Osteocyte (in vitro differentiated cells): ENCODE measurements at regions not wholly inside any gene's neighbourhood (a gene's known extent, or its start where the extent isn't known, plus 50 kb on each side); places are given as distances from the start of the nearest gene placed in this dataset.

Source experiments
- DNase-seq: peaks from one replicate; pipeline ENCODE4 v3.0.0; 2021; ENCODE audit warnings: mixed read lengths; ENCODE audit not compliant: unreplicated experiment; ENCODE audit errors: extremely low spot score
- H3K27ac Mint-ChIP-seq: one replicate; pipeline ENCODE4 v1.8.0; 2021; ENCODE audit warnings: mild to moderate bottlenecking, mixed read lengths; ENCODE audit not compliant: unreplicated experiment
- H3K27me3 Mint-ChIP-seq: one replicate; pipeline ENCODE4 v1.8.0; 2021; ENCODE audit warnings: mixed read lengths; ENCODE audit not compliant: unreplicated experiment
- H3K36me3 Mint-ChIP-seq: one replicate; pipeline ENCODE4 v1.8.0; 2021; ENCODE audit warnings: mixed read lengths; ENCODE audit not compliant: unreplicated experiment
- H3K4me1 Mint-ChIP-seq: one replicate; pipeline ENCODE4 v1.8.0; 2021; ENCODE audit warnings: mixed read lengths; ENCODE audit not compliant: unreplicated experiment
- H3K4me3 Mint-ChIP-seq: one replicate; pipeline ENCODE4 v1.8.0; 2021; ENCODE audit warnings: mild to moderate bottlenecking, moderate library complexity, mixed read lengths; ENCODE audit not compliant: unreplicated experiment
- H3K9me3 Mint-ChIP-seq: one replicate; pipeline ENCODE4 v1.8.0; 2021; ENCODE audit warnings: mixed read lengths; ENCODE audit not compliant: unreplicated experiment
- TF ChIP-seq, protein P1 (sequence below): fragments of 200-600 bp; sonication (generic); IDR thresholded peaks from 2 replicates; pipeline ENCODE4 v1.5.0; 2021; ENCODE audit warnings: antibody characterized with exemption, mild to moderate bottlenecking, moderate library complexity

DNA sequence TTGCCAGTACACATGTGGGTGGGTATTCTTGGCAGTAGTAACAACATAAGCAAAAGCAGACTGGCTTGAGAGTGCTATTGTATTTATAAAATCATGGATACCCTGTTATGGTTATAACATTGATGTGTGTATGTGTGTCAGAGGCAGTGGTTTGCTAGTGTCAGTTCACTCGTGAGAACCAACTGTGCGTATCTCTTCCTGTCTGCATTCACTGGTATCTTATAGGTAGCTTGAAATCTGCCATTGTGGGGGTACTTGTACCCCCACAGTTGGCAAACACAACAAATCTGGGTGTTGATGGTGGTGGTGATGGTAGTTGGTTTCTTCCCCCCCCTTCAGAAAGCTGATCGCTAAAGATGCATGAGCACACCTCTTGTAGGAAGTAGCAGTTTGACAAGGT, 355.8 kb upstream of the SATB1 start:
- TF ChIP-seq, protein P1, sequence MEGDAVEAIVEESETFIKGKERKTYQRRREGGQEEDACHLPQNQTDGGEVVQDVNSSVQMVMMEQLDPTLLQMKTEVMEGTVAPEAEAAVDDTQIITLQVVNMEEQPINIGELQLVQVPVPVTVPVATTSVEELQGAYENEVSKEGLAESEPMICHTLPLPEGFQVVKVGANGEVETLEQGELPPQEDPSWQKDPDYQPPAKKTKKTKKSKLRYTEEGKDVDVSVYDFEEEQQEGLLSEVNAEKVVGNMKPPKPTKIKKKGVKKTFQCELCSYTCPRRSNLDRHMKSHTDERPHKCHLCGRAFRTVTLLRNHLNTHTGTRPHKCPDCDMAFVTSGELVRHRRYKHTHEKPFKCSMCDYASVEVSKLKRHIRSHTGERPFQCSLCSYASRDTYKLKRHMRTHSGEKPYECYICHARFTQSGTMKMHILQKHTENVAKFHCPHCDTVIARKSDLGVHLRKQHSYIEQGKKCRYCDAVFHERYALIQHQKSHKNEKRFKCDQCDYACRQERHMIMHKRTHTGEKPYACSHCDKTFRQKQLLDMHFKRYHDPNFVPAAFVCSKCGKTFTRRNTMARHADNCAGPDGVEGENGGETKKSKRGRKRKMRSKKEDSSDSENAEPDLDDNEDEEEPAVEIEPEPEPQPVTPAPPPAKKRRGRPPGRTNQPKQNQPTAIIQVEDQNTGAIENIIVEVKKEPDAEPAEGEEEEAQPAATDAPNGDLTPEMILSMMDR: no peak
- no peaks in the 10 kb centered on the region for H3K36me3 Mint-ChIP-seq
- no peaks in the 10 kb centered on the region for H3K4me1 Mint-ChIP-seq
- no peak for DNase-seq
- no peaks in the 10 kb centered on the region for H3K9me3 Mint-ChIP-seq
- H3K27me3 Mint-ChIP-seq: peaks cover 7% of the 10 kb centered on the region
- no peak overlapping the region for H3K4me3 Mint-ChIP-seq
- no peak overlapping the region for H3K27ac Mint-ChIP-seq

DNA sequence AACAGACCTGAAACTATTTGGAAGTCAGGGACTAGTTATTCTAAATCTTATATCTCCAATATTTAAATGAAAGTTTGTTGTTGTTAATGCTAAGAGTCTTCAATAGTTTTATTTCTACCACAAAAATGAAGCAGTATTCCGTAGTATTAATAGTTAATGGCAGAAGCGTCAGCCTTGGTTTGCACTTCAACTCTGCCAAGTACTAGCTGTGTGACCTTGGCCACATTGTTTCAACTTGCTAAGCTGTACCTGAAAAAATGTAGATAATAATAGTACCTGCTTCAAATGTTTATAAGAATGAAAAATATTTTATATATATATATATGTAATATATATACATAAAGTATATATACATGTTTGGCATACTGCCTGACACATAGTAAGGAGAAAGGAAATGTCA, 354.6 kb upstream of the SATB1 start:
- Mint-ChIP-seq H3K27ac (no peak overlapping the region), H3K9me3 (no peaks in the 10 kb centered on the region), H3K36me3 (no peaks in the 10 kb centered on the region), H3K27me3 (peaks cover 7% of the 10 kb centered on the region), H3K4me3 (no peak overlapping the region), H3K4me1 (no peaks in the 10 kb centered on the region)
- no peak for DNase-seq
- TF ChIP-seq, protein P1: no peak

DNA sequence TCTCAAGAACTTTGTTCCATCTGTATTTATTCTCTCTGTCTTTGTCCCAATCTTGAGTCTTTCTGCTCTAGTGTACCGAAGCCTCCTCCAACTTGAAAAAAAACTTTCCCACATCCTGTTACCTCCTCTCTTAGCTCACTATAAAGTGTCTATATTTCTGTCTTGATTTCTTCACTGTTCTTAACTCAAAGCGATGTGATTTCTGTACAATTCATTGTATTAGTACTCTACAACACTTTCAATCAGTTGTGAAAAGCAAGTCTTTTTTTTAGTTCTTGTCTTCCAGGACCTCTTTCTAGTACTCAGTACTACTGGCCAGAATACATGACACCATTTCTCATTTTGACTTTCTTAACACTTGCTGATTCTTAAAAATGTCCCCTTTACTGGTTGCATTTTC, 353.5 kb upstream of the SATB1 start:
- Mint-ChIP-seq H3K36me3 (no peaks in the 10 kb centered on the region), H3K27me3 (peaks cover 7% of the 10 kb centered on the region), H3K27ac (no peak overlapping the region), H3K4me3 (no peak overlapping the region), H3K9me3 (no peaks in the 10 kb centered on the region), H3K4me1 (no peaks in the 10 kb centered on the region)
- no peak for DNase-seq
- TF ChIP-seq, protein P1: no peak

DNA sequence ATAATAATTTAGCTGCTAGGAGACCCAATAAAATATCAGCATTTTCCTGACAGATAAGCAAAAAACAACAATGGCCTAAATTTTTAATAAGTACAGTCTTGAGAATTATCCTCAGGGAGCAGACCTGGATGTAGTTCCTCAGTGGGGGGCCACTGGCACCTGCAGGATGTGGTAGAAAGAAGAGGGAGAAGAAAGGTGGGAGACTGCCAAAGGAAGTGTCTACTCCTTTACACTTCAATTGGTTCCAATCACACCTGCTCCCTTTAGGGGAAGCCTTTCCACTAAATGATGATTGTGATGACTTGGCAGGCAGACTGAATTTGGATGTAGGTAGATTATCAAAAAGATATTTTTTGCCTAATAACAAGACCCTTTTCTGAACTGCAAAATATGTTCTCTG, 353.0 kb upstream of the SATB1 start:
- TF ChIP-seq, protein P1: no peak
- Mint-ChIP-seq H3K4me1 (no peaks in the 10 kb centered on the region), H3K27ac (no peak overlapping the region), H3K9me3 (no peaks in the 10 kb centered on the region), H3K4me3 (no peak overlapping the region), H3K36me3 (no peaks in the 10 kb centered on the region), H3K27me3 (peaks cover 7% of the 10 kb centered on the region)
- DNase-seq: no peak

DNA sequence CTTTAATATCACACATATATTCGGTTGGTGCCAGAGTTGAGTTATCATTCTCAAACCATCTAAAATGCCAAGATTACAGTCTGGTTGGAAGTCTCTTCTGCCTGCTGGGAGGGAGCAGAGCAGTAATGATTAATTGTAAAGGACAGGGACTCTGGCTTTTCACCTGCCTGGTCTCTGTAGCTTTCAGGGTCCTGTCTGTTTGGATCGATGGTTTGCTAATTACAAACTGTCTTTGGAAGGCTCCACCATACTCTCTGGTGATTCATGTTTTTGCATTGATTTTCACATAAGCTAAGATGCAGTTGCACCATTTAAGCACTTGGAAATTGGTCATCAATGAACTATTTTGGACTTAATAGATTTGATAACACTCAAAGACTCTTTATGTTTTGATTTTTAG, 350.4 kb upstream of the SATB1 start:
- peaks cover 2% of the 10 kb centered on the region for H3K27me3 Mint-ChIP-seq
- no peak for DNase-seq
- H3K4me1 Mint-ChIP-seq: no peaks in the 10 kb centered on the region

More for the DNA sequence above, 350.4 kb upstream of the SATB1 start:
- H3K4me3 Mint-ChIP-seq: no peak overlapping the region
- no peaks in the 10 kb centered on the region for H3K9me3 Mint-ChIP-seq
- no peak overlapping the region for H3K27ac Mint-ChIP-seq
- TF ChIP-seq, protein P1: no peak
- H3K36me3 Mint-ChIP-seq: no peaks in the 10 kb centered on the region
